Activated CD4-positive, alpha-beta memory T cell treated with anti-CD3 and anti-CD28 coated beads for 36 hours (primary cell): ENCODE measurements at regions not wholly inside any gene's neighbourhood (a gene's known extent, or its start where the extent isn't known, plus 50 kb on each side); places are given as distances from the start of the nearest gene placed in this dataset.

ENCODE experiments used
- CTCF ChIA-PET: fragments of 350-600 bp; sonication (Branson Sonifier 250); formaldehyde crosslinking; loops from one replicate; lab custom pipeline; 2021; ENCODE audit warnings: antibody characterized with exemption, inconsistent platforms; lab: Charles Lee
- POLR2A ChIA-PET: fragments of 350-600 bp; sonication (Branson Sonifier 250); formaldehyde crosslinking; loops from one replicate; lab custom pipeline; 2021; ENCODE audit warnings: antibody characterized with exemption; lab: Charles Lee
- DNase-seq: peaks from one replicate; pipeline ENCODE4 v3.0.0-alpha.2; 2020
- H3K27ac Mint-ChIP-seq: one replicate; pipeline ENCODE4 v1.8.0; 2021; ENCODE audit warnings: mixed read lengths
- H3K27me3 Mint-ChIP-seq: one replicate; pipeline ENCODE4 v1.8.0; 2021; ENCODE audit warnings: mixed read lengths
- H3K36me3 Mint-ChIP-seq: one replicate; pipeline ENCODE4 v1.8.0; 2021; ENCODE audit warnings: mixed read lengths
- H3K4me1 Mint-ChIP-seq: one replicate; pipeline ENCODE4 v1.8.0; 2021; ENCODE audit warnings: low read depth, mixed read lengths
- H3K4me3 Mint-ChIP-seq: one replicate; pipeline ENCODE4 v1.8.0; 2021; ENCODE audit warnings: mild to moderate bottlenecking, mixed read lengths
- H3K9me3 Mint-ChIP-seq: one replicate; pipeline ENCODE4 v1.8.0; 2021; ENCODE audit warnings: mixed read lengths
- intact Hi-C: fragments of 100-400 bp; cut with micrococcal nuclease; formaldehyde crosslinking; loops from one replicate; pipeline ENCODE4 v1.15.1; 2023

GRCh38 chr3:73280746-73281145, 219.3 kb downstream of the EBLN2 start:
- CTCF ChIA-PET, result no interaction called here
- no peaks in the 10 kb centered on the region for H3K36me3 Mint-ChIP-seq
- no peaks in the 10 kb centered on the region for H3K9me3 Mint-ChIP-seq
- POLR2A ChIA-PET, result no interaction called here
- intact Hi-C loops, result no loop called here
- DNase-seq, result no peak
- H3K27me3 Mint-ChIP-seq, result no peaks in the 10 kb centered on the region
- no peak overlapping the region for H3K27ac Mint-ChIP-seq
- no peaks in the 10 kb centered on the region for H3K4me1 Mint-ChIP-seq
- no peak overlapping the region for H3K4me3 Mint-ChIP-seq

GRCh38 chr3:73284472-73284871, 223.0 kb downstream of the EBLN2 start:
- no peaks in the 10 kb centered on the region for H3K36me3 Mint-ChIP-seq
- intact Hi-C loops, result no loop called here
- POLR2A ChIA-PET, result no interaction called here
- H3K27me3 Mint-ChIP-seq, result no peaks in the 10 kb centered on the region
- no peaks in the 10 kb centered on the region for H3K9me3 Mint-ChIP-seq
- no peak overlapping the region for H3K4me3 Mint-ChIP-seq
- DNase-seq, result no peak
- CTCF ChIA-PET, result no interaction called here
- H3K27ac Mint-ChIP-seq, result no peak overlapping the region
- no peaks in the 10 kb centered on the region for H3K4me1 Mint-ChIP-seq

- Mint-ChIP-seq H3K4me3 (no peak overlapping the region), H3K9me3 (no peaks in the 10 kb centered on the region), H3K27me3 (no peaks in the 10 kb centered on the region), H3K36me3 (no peaks in the 10 kb centered on the region), H3K4me1 (no peaks in the 10 kb centered on the region), H3K27ac (no peak overlapping the region)
- intact Hi-C loops, result no loop called here
- CTCF ChIA-PET, result no interaction called here
- POLR2A ChIA-PET, result no interaction called here
- no peak for DNase-seq
These were observed 230.1 kb downstream of the EBLN2 start for GRCh38 chr3:73291541-73291940.

- Mint-ChIP-seq H3K27me3 (no peaks in the 10 kb centered on the region), H3K27ac (no peak overlapping the region), H3K9me3 (no peaks in the 10 kb centered on the region), H3K36me3 (no peaks in the 10 kb centered on the region), H3K4me1 (no peaks in the 10 kb centered on the region), H3K4me3 (no peak overlapping the region)
- DNase-seq, result no peak
- intact Hi-C loops, result no loop called here
- POLR2A ChIA-PET, result no interaction called here
- CTCF ChIA-PET, result no interaction called here
These were observed 230.8 kb downstream of the EBLN2 start for GRCh38 chr3:73292220-73292619.

GRCh38 chr3:73294537-73294936, 233.1 kb downstream of the EBLN2 start:
- Mint-ChIP-seq H3K4me3 (no peak overlapping the region), H3K27ac (no peak overlapping the region), H3K27me3 (no peaks in the 10 kb centered on the region), H3K4me1 (no peaks in the 10 kb centered on the region), H3K36me3 (no peaks in the 10 kb centered on the region), H3K9me3 (no peaks in the 10 kb centered on the region)
- POLR2A ChIA-PET, result no interaction called here
- DNase-seq, result no peak
- intact Hi-C loops, result no loop called here
- CTCF ChIA-PET, result no interaction called here

- no peak for DNase-seq
- CTCF ChIA-PET, result no interaction called here
- no peaks in the 10 kb centered on the region for H3K4me1 Mint-ChIP-seq
- H3K36me3 Mint-ChIP-seq, result no peaks in the 10 kb centered on the region
- H3K27ac Mint-ChIP-seq, result no peak overlapping the region
- intact Hi-C loops, result no loop called here
- no peaks in the 10 kb centered on the region for H3K9me3 Mint-ChIP-seq
- peaks cover 2% of the 10 kb centered on the region for H3K27me3 Mint-ChIP-seq
- no peak overlapping the region for H3K4me3 Mint-ChIP-seq
- POLR2A ChIA-PET, result no interaction called here
These were observed 234.6 kb downstream of the EBLN2 start for GRCh38 chr3:73295876-73296635.

GRCh38 chr3:73296859-73297258, 235.4 kb downstream of the EBLN2 start:
- intact Hi-C loops, result no loop called here
- CTCF ChIA-PET, result interaction anchor here (0.6 kb wide), 1 partner anchor 210 kb away, joined by 3 read pairs; no protein-coding TSS in a partner anchor
- POLR2A ChIA-PET, result no interaction called here

GRCh38 chr3:73298243-73299183, 237.1 kb downstream of the EBLN2 start:
- H3K27ac Mint-ChIP-seq, result no peak overlapping the region
- no peaks in the 10 kb centered on the region for H3K9me3 Mint-ChIP-seq
- no peak for DNase-seq
- ChIA-PET CTCF (no interaction called here), POLR2A (no interaction called here)
- intact Hi-C loops, result no loop called here
- H3K36me3 Mint-ChIP-seq, result no peaks in the 10 kb centered on the region
- peaks cover 4% of the 10 kb centered on the region for H3K27me3 Mint-ChIP-seq
- H3K4me3 Mint-ChIP-seq, result no peak overlapping the region
- H3K4me1 Mint-ChIP-seq, result no peaks in the 10 kb centered on the region

More at GRCh38 chr3:73296859-73297258, 235.4 kb downstream of the EBLN2 start:
- peaks cover 2% of the 10 kb centered on the region for H3K27me3 Mint-ChIP-seq
- no peaks in the 10 kb centered on the region for H3K9me3 Mint-ChIP-seq
- no peaks in the 10 kb centered on the region for H3K4me1 Mint-ChIP-seq
- H3K4me3 Mint-ChIP-seq, result no peak overlapping the region
- H3K27ac Mint-ChIP-seq, result no peak overlapping the region
- DNase-seq, result no peak
- no peaks in the 10 kb centered on the region for H3K36me3 Mint-ChIP-seq

- ChIA-PET POLR2A (no interaction called here), CTCF (no interaction called here)
- Mint-ChIP-seq H3K36me3 (no peaks in the 10 kb centered on the region), H3K4me3 (no peak overlapping the region), H3K27ac (no peak overlapping the region), H3K27me3 (peaks cover 4% of the 10 kb centered on the region), H3K9me3 (no peaks in the 10 kb centered on the region), H3K4me1 (no peaks in the 10 kb centered on the region)
- intact Hi-C loops, result no loop called here
- DNase-seq, result no peak
These were observed 237.8 kb downstream of the EBLN2 start for GRCh38 chr3:73299184-73299691.

- no peaks in the 10 kb centered on the region for H3K9me3 Mint-ChIP-seq
- H3K27ac Mint-ChIP-seq, result no peak overlapping the region
- no peaks in the 10 kb centered on the region for H3K36me3 Mint-ChIP-seq
- H3K27me3 Mint-ChIP-seq, result no peaks in the 10 kb centered on the region
- intact Hi-C loops, result no loop called here
- ChIA-PET CTCF (no interaction called here), POLR2A (no interaction called here)
- H3K4me3 Mint-ChIP-seq, result no peak overlapping the region
- no peak for DNase-seq
- H3K4me1 Mint-ChIP-seq, result no peaks in the 10 kb centered on the region
These were observed 252.9 kb downstream of the EBLN2 start for GRCh38 chr3:73314151-73314951.

GRCh38 chr3:73315706-73316105, 254.2 kb downstream of the EBLN2 start:
- Mint-ChIP-seq H3K27ac (no peak overlapping the region), H3K4me3 (no peak overlapping the region), H3K4me1 (no peaks in the 10 kb centered on the region), H3K27me3 (no peaks in the 10 kb centered on the region), H3K9me3 (no peaks in the 10 kb centered on the region), H3K36me3 (no peaks in the 10 kb centered on the region)
- no peak for DNase-seq
- CTCF ChIA-PET, result no interaction called here
- POLR2A ChIA-PET, result no interaction called here
- intact Hi-C loops, result no loop called here
